Panc1 (cell line): ENCODE measurements at regions not wholly inside any gene's neighbourhood (a gene's known extent, or its start where the extent isn't known, plus 50 kb on each side); places are given as distances from the start of the nearest gene placed in this dataset.

Experiments used
- POLR2AphosphoS5 ChIP-seq: IDR thresholded peaks from 2 replicates; pipeline ENCODE4 v1.6.1; 2012; ENCODE audit warnings: mild to moderate bottlenecking, low read depth, low read length, moderate library complexity
- SIN3A ChIP-seq: IDR thresholded peaks from 2 replicates; pipeline ENCODE4 v1.6.1; 2012; ENCODE audit warnings: low read depth, mild to moderate bottlenecking, low read length, moderate library complexity, borderline replicate concordance; ENCODE audit not compliant: insufficient read depth
- TF ChIP-seq, protein P1 (sequence below): fragments of 450-650 bp; IDR thresholded peaks from 2 replicates; pipeline ENCODE4 v1.5.1; 2017; ENCODE audit warnings: mild to moderate bottlenecking
- TF ChIP-seq, protein P2 (sequence below), 2 experiments: IDR thresholded peaks; 2 replicates each; pipeline ENCODE4 v1.6.1; 2011 to 2012; ENCODE audit warnings: low read depth in 2 of 2, control low read depth in 1 of 2, low read length in 1 of 2, mild to moderate bottlenecking in 1 of 2, moderate library complexity in 1 of 2; ENCODE audit not compliant: insufficient read depth in 1 of 2

DNA sequence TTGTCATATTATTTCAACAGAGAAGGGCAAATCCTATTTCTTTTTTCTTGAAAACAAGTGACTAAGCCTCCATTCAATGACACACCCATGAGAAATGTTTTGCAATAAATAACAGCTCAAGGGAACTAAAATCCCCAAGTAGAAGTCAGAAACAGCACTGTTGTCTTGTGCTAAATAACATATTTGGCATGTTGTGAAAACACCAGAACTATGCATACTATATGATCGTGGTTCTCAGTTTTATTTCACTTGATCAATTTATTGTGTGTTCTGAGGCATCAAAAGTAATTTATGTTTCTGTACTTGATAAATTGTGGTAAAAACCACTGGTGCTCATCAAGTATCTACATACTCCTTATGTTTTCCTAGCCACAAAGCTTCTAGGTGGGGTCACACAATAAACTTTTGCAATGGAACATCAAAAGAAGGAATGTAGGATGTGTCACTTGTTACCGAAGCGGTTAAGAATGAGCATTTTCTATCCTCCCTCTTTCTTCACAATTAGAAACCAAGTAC, 691.7 kb upstream of the CBLB start:
- TF ChIP-seq, protein P1, sequence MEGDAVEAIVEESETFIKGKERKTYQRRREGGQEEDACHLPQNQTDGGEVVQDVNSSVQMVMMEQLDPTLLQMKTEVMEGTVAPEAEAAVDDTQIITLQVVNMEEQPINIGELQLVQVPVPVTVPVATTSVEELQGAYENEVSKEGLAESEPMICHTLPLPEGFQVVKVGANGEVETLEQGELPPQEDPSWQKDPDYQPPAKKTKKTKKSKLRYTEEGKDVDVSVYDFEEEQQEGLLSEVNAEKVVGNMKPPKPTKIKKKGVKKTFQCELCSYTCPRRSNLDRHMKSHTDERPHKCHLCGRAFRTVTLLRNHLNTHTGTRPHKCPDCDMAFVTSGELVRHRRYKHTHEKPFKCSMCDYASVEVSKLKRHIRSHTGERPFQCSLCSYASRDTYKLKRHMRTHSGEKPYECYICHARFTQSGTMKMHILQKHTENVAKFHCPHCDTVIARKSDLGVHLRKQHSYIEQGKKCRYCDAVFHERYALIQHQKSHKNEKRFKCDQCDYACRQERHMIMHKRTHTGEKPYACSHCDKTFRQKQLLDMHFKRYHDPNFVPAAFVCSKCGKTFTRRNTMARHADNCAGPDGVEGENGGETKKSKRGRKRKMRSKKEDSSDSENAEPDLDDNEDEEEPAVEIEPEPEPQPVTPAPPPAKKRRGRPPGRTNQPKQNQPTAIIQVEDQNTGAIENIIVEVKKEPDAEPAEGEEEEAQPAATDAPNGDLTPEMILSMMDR = no peak
- TF ChIP-seq POLR2AphosphoS5 (no peak), SIN3A (no peak)
- TF ChIP-seq, protein P2, sequence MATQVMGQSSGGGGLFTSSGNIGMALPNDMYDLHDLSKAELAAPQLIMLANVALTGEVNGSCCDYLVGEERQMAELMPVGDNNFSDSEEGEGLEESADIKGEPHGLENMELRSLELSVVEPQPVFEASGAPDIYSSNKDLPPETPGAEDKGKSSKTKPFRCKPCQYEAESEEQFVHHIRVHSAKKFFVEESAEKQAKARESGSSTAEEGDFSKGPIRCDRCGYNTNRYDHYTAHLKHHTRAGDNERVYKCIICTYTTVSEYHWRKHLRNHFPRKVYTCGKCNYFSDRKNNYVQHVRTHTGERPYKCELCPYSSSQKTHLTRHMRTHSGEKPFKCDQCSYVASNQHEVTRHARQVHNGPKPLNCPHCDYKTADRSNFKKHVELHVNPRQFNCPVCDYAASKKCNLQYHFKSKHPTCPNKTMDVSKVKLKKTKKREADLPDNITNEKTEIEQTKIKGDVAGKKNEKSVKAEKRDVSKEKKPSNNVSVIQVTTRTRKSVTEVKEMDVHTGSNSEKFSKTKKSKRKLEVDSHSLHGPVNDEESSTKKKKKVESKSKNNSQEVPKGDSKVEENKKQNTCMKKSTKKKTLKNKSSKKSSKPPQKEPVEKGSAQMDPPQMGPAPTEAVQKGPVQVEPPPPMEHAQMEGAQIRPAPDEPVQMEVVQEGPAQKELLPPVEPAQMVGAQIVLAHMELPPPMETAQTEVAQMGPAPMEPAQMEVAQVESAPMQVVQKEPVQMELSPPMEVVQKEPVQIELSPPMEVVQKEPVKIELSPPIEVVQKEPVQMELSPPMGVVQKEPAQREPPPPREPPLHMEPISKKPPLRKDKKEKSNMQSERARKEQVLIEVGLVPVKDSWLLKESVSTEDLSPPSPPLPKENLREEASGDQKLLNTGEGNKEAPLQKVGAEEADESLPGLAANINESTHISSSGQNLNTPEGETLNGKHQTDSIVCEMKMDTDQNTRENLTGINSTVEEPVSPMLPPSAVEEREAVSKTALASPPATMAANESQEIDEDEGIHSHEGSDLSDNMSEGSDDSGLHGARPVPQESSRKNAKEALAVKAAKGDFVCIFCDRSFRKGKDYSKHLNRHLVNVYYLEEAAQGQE (IDR thresholded peaks at IDR 0.05; ENCODE audit: insufficient read depth in 1 of 2, low read depth in 2 of 2, low read length in 1 of 2) = no peak
